Stimulated activated CD8-positive, alpha-beta memory T cell treated with anti-CD3 and anti-CD28 coated beads, Interleukin-12 subunit alpha, Interleukin-12 subunit beta, amount 100 ng/mL, for 1 hour (primary cell): ENCODE measurements at regions not wholly inside any gene's neighbourhood (a gene's known extent, or its start where the extent isn't known, plus 50 kb on each side); places are given as distances from the start of the nearest gene placed in this dataset.

Experiments used
- DNase-seq: peaks from one replicate; pipeline ENCODE4 v3.0.0-alpha.2; 2020; ENCODE audit warnings: low read depth

DNA sequence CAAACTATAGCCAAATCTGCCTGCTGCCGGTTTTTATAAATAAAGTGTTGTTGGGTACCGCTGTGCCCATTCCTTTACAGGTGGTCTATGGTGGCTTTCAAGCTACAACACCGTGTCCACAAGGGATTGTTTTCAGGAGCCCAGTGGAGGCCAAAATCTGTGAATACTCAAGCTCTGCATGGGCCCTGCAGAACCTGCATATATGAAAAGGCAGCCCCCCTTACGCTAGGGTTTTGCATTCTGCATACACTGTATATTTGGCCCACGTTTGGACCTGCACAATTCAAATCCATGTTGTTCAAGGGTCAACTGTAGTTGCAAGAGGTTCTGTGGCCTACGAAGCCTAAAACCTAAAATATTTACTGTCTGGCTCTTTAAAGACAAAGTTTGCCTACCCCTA lies 122.2 kb upstream of the TLE3 start:
- DNase-seq = no peak

DNA sequence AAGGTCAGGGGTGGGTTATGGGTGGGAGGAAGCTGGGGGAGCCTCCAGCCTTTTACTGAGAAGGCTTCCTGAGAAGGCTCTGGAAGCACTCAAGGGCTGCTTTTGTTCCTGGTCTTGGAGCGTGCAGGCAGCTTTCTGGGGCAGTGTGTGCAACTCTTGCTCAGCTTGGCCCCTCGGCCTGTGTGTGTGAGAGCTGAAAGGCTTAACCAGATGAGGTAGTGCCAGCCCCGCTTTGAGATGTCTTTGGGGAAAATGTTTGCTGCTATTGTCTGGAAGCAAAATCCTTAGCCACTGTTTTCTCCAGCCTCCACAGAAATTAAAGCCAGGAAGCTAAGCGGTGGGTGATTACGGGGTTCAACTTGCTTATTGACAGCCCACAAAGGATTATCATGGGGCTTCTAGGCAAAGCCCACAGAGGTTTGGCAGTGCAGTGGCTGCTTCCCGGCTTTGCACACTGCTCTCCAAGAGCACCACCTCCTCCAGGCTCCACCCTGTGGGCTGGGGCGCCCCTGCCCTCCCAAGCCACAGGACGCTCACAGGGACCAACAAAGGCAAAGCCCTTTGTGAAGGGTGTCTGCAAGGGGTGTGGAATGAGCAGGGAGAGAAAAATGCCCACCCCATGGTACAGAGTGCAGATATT lies 121.7 kb upstream of the TLE3 start:
- DNase-seq = no peak

DNA sequence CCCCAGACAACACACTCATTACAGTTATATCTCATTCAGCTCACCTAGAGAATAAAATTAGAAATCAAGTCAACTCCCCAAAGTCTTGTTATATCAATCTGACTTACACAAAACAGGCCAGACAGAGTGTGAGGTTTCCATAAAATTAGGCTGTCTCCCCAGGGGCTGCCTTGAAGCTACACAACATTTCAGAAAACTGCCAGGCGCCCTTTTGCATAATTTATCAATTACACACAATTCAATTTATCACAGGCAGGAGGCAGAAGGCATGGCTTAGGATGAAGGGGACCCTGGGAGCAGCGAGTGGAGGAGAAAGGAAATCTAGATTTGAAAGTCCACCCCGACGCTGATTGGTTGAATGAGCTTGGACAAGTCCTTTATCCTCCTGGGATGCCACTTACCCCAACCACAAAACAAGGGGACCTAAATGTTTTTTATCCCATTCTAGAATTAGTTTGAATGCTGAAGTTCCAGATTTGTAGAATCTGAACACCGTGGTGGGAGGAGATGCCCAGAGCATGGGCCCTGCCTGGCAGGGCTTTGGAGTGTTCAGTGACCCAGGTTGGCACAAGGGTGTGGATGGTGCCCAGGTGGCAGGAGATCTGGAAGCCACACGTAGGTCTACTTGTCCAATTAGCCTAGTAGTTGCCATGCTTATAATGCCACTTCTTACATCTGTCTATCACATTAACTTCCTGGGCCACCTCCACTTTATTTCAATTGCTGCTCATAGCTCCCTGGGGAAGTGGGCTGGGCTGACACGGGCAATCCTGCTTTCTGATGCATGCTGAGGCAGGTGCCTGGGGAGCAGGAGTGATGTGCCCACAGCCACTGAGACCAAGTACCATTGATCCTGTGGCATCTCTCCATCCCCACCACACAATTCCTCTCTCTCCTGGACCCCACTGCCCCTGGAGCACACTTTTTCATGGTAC lies 119.8 kb upstream of the TLE3 start:
- no peak for DNase-seq

DNA sequence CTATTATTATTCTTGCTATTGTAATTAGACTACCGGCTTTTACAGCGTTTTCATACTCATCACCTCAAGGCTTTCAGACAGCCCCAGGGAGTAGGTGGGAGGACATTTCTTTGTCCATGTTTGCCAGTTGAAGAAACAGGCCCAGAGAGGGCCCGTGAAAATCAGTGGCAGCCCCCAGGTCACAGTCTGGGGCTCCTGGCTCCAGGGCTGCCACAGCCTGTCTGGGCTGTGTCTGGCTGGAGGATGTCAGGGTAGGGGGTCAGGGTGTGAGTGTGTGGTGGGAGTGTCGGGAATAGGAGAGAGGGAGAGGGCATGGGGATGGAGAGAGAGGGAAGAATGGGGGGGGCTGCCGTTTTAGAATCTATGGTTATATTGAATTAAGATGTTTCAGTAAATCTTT lies 118.2 kb upstream of the TLE3 start:
- DNase-seq = no peak

DNA sequence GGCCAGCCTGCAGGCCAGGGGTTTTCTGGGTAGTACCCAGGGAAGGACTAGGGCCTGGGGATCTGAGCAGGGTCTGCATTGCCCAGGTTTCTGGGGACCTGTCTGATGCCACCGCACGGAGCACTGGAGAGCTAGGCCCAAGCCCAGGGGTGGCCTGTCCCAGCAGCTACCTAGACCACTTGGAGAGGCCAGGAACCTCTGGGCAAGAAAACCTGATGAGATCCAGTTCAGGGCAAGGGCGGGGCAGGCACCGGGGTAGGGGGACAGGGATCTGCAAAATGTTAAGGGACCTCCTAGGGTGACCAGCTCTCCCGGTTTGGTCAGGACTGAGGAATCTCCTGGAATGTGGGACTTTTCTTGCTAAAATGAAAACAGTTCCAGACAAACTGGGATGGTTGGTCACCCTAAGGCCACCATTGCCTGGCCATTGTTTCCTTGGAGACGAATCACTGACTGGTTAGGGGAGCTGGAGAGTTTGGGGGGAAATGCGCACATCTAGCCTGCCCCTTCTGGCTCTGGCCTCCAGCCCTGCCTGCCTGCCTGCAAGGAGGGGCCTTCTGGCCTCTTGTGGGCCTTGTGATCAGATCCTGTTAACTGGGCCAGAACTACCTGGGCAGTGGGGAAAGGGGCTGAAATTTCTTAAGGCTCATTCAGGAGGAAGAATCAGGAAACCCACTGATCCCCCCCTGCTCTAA lies 117.4 kb upstream of the TLE3 start:
- DNase-seq = no peak

DNA sequence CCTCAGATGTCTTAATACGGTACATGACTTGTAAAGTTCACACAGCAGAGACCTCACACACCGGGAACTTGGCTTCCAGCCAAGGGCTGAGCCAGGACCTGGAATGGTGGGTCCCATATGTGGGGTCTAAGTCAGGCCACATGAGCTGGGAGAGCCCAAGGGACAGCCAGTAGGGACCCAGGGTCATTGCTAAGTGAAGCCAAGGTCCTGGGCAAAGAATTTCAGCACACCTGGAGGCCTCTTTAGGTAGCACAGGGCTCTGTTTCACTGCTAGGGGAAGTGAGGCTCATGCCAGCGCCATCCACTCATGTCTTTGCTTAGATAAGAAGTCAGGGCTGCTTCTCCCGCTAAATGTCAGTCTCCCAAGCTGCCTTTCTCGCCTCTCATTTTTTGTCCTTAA lies 116.6 kb upstream of the TLE3 start:
- no peak for DNase-seq

DNA sequence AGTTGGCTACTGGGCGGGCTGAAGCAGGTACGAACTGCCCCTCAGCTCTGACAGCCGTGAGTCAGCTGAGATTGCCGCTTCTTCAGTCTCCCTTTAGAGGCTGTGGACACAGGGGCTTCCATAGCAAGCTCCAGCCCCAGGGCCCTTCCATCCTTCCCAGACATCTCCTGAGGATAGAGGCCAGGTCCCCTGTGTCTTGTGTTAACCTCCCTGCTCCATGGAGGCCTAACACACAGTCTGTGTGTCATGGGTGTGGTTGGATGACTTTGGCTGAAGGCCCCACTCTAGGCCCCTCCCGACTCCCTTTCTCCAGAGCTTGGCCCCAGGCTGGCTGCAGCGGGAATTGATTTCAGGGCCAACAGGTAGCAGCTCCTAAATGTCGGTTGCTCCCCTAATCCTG lies 116.1 kb upstream of the TLE3 start:
- no peak for DNase-seq

DNA sequence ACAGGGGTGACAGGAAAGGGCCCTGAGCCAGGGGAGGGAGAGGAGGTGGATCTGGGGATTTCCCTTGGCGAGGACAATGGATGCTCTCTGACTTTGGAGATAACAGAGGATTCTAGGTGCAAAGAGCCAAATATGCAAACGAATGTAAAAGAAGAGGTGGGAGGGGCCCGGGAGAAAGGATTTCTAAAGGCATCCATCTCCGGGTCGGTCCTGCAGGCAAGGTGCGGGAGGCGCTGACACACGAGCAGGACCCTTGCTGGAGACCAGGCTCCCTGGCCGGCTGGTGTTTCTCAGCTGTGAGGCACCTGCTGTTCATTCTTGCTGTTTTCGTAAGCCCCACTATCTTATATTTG lies 115.2 kb upstream of the TLE3 start:
- DNase-seq = no peak

DNA sequence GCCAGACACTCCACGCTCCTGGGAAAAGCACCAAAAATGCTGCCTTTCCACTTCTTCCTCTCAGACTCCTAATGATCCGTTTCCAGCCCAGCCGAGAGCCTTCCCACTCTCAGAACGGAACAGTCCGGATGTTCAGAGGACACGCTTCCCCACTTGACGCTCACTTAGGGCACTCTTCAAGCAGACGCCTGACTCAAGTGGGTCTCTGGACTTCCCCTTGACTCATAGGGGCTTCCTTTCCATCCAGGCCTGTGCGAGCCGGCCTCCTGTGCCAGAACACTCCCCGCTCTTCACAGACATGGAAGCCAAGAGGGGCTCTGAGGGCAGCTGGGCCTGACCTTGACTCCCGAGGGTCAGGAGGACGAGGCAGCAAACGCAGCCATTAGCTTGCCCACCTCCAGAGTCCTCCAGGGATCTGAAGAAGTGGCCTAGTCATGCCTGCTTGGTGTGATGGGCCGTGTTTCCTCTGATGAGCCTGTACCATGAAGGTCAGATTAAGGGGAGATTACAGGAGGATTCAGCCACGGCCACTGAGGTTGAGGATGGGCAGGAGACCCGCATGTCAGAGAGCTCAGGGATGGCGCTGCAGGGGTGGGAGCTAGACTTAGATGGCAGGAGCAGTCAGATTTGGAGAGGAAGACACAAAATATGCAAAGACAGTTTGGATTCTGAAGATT lies 114.7 kb upstream of the TLE3 start:
- no peak for DNase-seq

DNA sequence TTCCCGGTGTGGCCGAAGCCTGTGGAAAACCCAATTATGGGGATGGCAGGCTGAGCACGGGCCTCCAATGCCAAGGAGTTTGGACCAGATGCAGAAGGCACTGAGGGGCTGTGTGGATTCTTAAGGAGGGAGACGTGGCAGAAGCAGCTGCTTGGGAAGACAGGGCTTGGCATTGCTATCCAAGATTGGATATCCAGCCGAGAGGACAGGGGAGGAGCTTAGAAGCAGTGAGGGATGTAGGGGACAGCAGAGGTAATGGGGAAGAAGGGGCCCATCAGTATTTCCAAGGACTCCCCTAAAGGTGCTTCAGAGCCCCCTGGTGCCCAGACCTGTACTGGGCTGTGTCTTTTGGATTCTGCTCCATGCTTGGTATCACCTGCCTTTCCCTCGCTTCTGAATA lies 112.8 kb upstream of the TLE3 start:
- DNase-seq = no peak

DNA sequence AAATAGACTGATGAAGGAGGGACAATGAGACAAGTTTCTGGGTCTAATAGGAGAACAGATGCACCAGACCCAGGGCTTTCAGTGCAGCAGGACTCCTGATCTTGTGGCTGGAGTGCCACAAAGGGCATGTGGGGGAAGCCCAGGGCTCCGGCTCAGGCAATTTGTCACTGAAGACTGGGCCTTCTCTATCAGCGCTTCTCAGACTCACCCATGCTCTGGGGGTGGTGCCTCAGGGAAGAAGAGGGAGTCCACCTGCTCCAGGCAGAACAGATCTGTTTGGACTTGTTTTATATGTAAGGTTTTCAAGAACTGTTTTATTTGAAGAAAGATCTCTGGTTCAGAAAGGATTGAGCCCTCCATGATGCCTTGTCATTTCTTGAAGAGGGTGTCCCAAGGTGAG lies 112.4 kb upstream of the TLE3 start:
- no peak for DNase-seq

DNA sequence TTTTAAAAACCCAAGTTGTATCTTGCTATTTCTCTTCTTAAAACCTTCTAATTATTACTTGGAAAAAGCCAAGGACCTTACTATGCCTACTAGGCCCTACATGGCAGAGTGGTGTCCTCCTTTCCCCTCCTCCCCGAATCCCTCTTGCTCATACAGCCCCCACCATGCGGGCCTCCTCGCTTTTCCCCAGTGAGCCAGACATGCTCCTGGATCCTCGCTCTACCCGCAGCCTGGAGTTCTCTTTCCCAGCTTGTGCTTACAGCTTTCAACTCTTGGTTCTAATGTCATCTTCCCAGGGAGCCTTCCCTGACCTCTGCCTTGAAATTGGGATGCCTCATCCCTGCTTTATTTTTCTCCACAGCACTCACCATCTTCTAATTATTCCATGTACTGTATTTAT lies 111.8 kb upstream of the TLE3 start:
- DNase-seq = no peak

DNA sequence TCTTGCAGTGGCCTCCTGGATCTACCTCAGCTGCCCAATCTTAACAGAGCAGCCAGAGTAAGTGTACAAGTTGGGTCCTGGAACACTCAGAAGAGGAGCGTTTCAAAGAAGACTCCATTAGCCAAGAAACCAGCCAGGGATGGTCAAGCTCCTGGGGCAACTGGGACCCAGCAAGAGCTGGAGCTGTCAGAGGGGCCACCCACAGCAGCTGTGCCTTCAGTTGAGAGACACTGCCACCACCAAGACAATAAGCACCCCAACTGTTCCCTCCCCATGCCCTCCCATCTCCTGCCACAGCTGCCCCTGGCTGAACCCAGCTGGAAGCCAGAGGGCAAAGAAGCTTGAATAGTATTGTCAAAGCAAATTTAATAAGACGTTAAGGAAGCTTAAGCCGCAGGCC lies 110.6 kb upstream of the TLE3 start:
- DNase-seq = no peak

DNA sequence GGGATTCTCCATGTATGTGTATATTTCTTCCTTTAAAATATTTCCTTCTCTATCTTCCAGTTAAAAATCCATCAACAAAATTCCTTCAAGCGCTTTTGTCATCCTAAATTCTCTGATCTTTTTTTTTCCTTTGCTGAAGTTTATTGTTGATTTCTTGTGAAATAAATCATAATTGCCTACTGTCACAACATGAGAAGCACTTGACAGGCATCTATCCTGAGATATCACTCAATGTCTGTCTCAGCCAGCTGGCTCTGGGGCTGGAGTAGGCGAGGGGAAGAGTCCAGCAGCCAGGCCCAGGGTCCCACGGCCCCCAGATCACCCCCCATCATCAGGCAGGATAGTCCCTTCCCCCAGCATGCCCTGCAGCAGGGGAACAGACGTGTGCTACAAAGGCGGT lies 109.0 kb upstream of the TLE3 start:
- no peak for DNase-seq

DNA sequence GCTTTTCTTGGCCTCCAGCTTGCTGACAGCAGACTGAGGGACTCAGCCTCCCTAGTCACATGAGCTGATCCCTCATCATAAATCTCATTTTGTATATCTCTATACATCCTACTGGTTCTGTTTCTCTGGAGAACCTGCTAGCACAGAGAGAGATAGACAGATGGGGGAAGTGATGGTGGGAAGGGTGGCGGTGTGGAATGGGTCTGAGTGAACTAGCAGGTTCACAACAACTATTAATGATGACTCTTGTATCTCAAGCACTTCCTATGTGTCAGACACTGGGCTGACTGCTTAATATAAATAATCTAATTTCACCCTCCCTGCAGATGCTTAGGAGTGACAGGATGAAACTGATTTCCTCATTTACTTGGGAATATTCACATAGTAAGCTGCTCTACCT lies 106.9 kb upstream of the TLE3 start:
- DNase-seq = no peak

DNA sequence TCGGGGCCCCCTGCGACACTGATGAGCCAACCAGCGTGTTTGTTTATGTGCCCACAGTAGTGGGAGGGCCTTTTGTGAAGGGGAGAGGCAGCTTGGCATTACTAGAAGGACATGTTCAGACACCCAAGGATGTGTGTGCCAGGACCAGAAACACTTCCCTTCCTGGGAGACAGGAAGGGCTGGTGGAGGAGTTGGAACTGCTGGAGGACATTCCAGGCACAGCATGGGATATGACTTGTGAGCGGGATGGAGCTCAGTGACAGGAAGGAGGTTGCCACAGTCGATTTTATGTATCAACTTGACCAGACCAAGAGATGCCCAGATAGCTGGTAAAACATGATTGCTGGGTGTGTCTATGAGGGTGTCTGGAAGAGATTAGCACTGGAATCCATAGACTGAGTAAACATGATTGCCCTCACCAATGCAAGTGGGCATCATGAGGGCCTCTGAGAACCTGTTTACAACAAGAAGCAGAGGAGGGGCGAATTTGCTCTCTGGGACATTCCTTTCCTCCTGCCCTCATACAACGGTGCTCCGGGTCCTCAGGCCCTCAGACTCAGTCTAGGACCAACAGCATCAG lies 106.4 kb upstream of the TLE3 start:
- no peak for DNase-seq

DNA sequence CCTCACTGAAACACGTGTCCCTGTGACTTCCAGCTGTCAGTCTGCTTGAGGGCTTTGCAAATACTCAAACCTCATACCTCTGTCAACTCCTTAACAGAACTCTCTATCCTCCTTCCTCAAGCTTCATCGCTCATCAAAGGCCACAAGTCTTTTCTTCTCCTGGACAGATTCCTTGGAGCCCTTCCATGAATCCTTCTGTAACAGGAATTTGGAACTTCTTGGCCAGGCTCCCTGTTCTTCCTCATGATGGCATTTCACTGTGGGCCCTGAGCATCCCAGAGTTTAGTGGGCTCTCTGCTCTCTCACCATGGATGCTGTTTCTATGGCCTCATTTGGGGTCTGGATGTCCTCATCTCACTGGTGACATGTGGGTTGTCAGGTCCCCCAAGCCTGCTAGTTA lies 105.0 kb upstream of the TLE3 start:
- DNase-seq = no peak

DNA sequence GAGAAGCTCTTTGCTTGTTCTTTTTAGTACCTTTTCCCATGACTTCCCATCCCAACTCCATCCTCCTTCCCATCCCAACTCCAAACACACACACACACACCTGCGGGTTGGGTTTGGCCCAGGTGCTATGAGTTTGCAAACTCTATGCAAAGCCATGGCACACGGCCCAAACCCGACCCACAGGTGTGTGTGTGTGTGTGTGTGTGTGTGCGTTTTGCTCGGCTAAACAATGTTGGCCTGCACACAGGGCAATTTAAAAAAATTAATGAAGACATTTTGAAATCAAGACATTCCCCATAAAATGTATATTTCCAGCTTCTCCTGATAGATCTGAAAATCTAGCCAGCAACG lies 103.7 kb upstream of the TLE3 start:
- DNase-seq = no peak

DNA sequence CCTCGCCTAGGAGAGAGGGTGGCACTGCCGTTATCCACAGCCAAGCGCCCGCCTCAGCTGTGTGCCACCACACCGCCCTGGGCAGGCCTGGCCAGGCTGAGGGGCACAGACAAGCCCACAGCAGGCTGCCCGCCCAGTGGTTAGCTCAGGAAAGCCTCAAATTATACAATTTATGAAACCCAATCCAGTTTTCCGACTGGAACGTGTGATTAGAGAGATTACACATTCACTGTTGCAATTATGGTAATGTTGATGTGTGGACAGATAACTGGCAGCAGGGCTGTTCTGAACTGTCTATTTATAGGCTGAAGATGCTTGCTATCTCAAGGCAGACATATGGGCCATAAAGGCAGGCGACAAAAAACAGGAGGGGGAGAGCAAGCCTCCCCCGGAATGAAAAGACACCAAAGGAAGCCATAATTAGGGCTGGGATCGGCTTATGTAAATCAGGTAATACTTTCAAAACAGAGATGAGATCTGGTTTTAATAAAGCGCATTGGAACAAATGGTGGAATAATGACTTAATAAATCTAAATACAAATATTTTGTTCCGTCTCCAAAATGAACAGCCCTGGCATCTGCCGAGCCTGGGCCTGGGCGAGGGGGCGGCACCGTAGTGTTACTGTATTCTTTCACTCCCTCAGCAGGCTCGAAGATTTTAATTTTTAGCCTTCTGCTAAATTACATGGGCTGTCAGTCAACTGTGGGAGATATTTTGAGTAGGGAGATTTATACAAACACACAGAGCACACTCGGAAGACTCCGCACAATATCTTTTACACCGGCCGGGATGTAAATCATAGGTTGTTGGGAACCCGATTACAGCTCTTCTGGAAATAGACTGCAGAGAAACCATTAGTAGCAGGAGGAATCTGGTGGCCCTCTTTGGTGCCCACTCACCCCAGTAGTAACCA lies 103.1 kb upstream of the TLE3 start:
- no peak for DNase-seq

DNA sequence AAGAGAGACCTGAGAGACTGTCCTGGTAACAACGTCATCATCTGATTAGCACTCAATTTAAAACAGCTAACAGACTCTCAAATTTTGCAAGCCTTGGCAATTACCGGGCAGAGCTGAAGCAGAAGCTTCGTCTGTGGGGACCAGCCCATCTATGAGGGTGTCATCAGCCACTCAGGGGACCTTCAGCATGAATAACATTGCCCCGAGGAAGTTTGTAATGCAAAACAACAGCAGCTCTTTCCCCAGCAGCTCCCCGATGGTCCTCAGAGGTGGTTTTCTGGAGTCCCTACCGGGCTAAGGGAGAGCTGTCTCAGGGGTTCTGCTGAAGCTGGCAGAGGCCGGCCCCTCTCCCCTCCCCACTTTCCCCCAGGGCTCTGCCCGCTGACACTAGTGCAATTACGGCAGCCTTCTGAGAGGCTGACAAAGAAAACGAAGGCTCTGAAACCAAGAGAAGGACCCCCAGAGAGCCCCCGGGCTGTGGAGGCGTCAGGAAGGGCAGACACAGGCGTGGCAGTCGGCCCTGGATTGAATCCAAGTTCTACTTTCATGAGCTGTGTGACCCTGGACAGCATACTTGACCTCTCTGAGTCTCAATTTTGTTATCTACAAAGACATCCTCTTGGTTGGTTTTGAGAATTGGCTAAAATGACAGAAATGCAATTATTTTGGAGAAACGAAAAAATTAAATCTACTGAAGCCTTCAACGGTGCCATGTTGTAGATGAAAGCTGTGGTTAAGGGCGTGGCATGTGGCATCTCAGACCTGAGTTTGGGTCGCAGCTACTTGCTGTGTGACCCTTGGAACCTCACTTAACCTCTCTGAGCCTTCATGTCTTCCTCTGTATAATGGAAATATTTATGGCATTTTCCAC lies 102.1 kb upstream of the TLE3 start:
- no peak for DNase-seq
